Natural killer cell treated with Interleukin-12 subunit alpha and Interleukin-12 subunit beta and Interleukin-15 and Interleukin-18, amount 100 ng/mL, for 72 hours (primary cell): ENCODE measurements at regions not wholly inside any gene's neighbourhood (a gene's known extent, or its start where the extent isn't known, plus 50 kb on each side); places are given as distances from the start of the nearest gene placed in this dataset.
A peak's percentile ranks its signal among the peaks of the same experiment; 100 is the strongest.

Experiments used
- ATAC-seq, 2 donors: fragments of 150-1000 bp; cut with Tn5 transposase in 1 of 2; sonication (Bioruptor Pico), chemical (Tn5 transposase) in 1 of 2; 2 replicates each; pipeline ENCODE4 v1.10.0; 2021
- DNase-seq: peaks from one replicate; pipeline ENCODE4 v3.0.0; 2022; ENCODE audit warnings: low spot score
- H3K27ac Mint-ChIP-seq, 2 donors: 1 replicate in 1 of 2; 2 replicates in 1 of 2; pipeline ENCODE4 v1.8.0; 2022; ENCODE audit warnings: mixed read lengths in 2 of 2, mild to moderate bottlenecking in 1 of 2, moderate library complexity in 1 of 2
- H3K27me3 Mint-ChIP-seq, 2 donors: 1 replicate in 1 of 2; 2 replicates in 1 of 2; pipeline ENCODE4 v1.8.0; 2022; ENCODE audit warnings: mixed read lengths in 2 of 2
- H3K36me3 Mint-ChIP-seq: one replicate; pipeline ENCODE4 v1.8.0; 2022; ENCODE audit warnings: mixed read lengths
- H3K4me1 Mint-ChIP-seq, 2 donors: 1 replicate in 1 of 2; 2 replicates in 1 of 2; pipeline ENCODE4 v1.8.0; 2022; ENCODE audit warnings: low read depth in 2 of 2, mixed read lengths in 2 of 2, mild to moderate bottlenecking in 1 of 2
- H3K4me3 Mint-ChIP-seq: one replicate; pipeline ENCODE4 v1.8.0; 2022; ENCODE audit warnings: mixed read lengths
- H3K9me3 Mint-ChIP-seq: 2 replicates; pipeline ENCODE4 v1.8.0; 2022; ENCODE audit warnings: mixed read lengths

- no peak for ATAC-seq
- no peak for DNase-seq
- H3K4me1 Mint-ChIP-seq, result peaks cover 0 to 3% of the 10 kb centered on the region in 2 donors
- no peak overlapping the region for H3K27ac Mint-ChIP-seq
- no peaks in the 10 kb centered on the region for H3K27me3 Mint-ChIP-seq
- H3K36me3 Mint-ChIP-seq, result peaks cover 10% of the 10 kb centered on the region
- no peaks in the 10 kb centered on the region for H3K9me3 Mint-ChIP-seq
- H3K4me3 Mint-ChIP-seq, result no peak overlapping the region
These were observed 64.1 kb downstream of the SYNE3 start for GRCh38 chr14:95452176-95452892.

- Mint-ChIP-seq H3K36me3 (peaks cover 10% of the 10 kb centered on the region), H3K27me3 (no peaks in the 10 kb centered on the region), H3K4me3 (no peak overlapping the region), H3K4me1 (peaks cover 0 to 3% of the 10 kb centered on the region in 2 donors), H3K9me3 (no peaks in the 10 kb centered on the region), H3K27ac (peak overlapping the region in 1 of 2 donors; percentile 10)
- ATAC-seq (no peak), DNase-seq (no peak)
These were observed 67.3 kb downstream of the SYNE3 start for GRCh38 chr14:95449131-95449530.

DNA sequence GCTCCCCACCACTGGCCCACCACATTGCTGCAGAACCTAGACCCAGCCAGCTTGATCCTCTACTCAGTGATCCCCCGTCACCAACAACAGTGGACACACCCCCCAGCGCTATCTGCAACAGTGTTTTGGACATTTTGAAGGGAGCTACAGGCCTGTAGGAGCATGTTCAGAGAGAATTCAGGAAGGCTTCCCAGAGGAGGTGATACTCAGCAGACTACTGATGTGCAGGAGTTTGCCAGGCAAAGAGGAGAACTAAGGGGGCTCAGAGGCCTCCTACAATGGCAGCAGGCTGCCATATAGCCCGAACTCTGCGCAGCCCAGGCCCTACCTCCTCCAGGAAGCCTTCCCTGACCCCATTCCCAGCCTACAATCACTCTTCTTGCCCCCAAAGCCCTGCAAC is 70.0 kb downstream of the SYNE3 start:
- no peak overlapping the region for H3K27ac Mint-ChIP-seq
- H3K9me3 Mint-ChIP-seq, result no peaks in the 10 kb centered on the region
- no peak for ATAC-seq
- H3K4me1 Mint-ChIP-seq, result peaks cover 0 to 6% of the 10 kb centered on the region in 2 donors
- H3K27me3 Mint-ChIP-seq, result no peaks in the 10 kb centered on the region
- peaks cover 10% of the 10 kb centered on the region for H3K36me3 Mint-ChIP-seq
- H3K4me3 Mint-ChIP-seq, result no peak overlapping the region
- DNase-seq, result no peak

GRCh38 chr14:95445676-95446075 is 70.8 kb downstream of the SYNE3 start:
- no peak for DNase-seq
- Mint-ChIP-seq H3K4me3 (no peak overlapping the region), H3K27ac (no peak overlapping the region), H3K4me1 (peaks cover 0 to 6% of the 10 kb centered on the region in 2 donors), H3K9me3 (no peaks in the 10 kb centered on the region), H3K27me3 (no peaks in the 10 kb centered on the region), H3K36me3 (peaks cover 5% of the 10 kb centered on the region)
- ATAC-seq, result no peak

GRCh38 chr14:95445161-95445560 is 71.3 kb downstream of the SYNE3 start:
- H3K27ac Mint-ChIP-seq, result peak overlapping the region in 1 of 2 donors; percentile 60
- no peaks in the 10 kb centered on the region for H3K9me3 Mint-ChIP-seq

GRCh38 chr14:95444132-95445129 is 72.0 kb downstream of the SYNE3 start:
- Mint-ChIP-seq H3K27ac (peak overlapping the region in 1 of 2 donors; percentile 60), H3K27me3 (no peaks in the 10 kb centered on the region), H3K36me3 (peaks cover 5% of the 10 kb centered on the region)

More at GRCh38 chr14:95445161-95445560, 71.3 kb downstream of the SYNE3 start:
- no peak for ATAC-seq
- no peak overlapping the region for H3K4me3 Mint-ChIP-seq
- H3K36me3 Mint-ChIP-seq, result peaks cover 5% of the 10 kb centered on the region
- DNase-seq, result no peak
- H3K27me3 Mint-ChIP-seq, result no peaks in the 10 kb centered on the region
- peaks cover 0 to 6% of the 10 kb centered on the region in 2 donors for H3K4me1 Mint-ChIP-seq

GRCh38 chr14:95442633-95443021 is 73.8 kb downstream of the SYNE3 start:
- ATAC-seq (peak; percentile 80 to 88), DNase-seq (peak; percentile 83)
- H3K27ac Mint-ChIP-seq, result peak overlapping the region; percentile 29 to 79
- no peaks in the 10 kb centered on the region for H3K9me3 Mint-ChIP-seq
- H3K27me3 Mint-ChIP-seq, result no peaks in the 10 kb centered on the region
- no peaks in the 10 kb centered on the region for H3K36me3 Mint-ChIP-seq
- H3K4me1 Mint-ChIP-seq, result peaks cover 0 to 3% of the 10 kb centered on the region in 2 donors
- no peak overlapping the region for H3K4me3 Mint-ChIP-seq

More at GRCh38 chr14:95444132-95445129, 72.0 kb downstream of the SYNE3 start:
- H3K4me3 Mint-ChIP-seq, result no peak overlapping the region
- no peak for ATAC-seq
- H3K4me1 Mint-ChIP-seq, result peaks cover 0 to 6% of the 10 kb centered on the region in 2 donors
- no peak for DNase-seq
- H3K9me3 Mint-ChIP-seq, result no peaks in the 10 kb centered on the region

DNA sequence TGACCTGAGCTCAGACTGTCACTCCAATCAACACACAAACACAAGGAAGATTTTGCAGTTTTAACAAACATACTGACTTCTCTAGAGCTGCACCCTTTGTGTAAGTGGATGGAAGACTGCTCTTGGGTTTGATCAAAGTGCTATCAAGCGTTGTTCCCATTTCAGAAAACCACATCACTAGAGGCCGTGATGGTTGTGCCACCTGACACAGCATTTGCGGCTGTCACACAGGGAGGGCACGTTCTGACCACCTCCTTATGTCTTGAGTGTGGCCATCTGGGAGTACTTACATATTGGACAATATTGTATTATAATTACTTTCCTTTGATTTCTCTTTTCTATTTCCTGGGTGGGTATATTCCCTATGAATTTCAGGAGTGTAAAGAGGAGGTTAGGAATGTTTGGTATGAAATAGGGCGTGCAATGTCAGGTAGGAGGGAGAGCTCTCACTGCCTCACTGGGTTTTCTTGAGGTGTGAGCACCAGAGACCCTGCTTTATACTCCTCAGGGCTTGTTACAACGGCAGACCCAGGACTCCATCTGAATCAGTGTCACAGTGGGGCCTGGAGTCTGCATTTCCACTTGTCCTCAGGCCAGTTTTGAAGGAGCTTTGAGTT is 74.3 kb downstream of the SYNE3 start:
- peak in 1 of 2 donors; percentile 4 for ATAC-seq
- no peak overlapping the region for H3K4me3 Mint-ChIP-seq
- H3K4me1 Mint-ChIP-seq, result peaks cover 0 to 3% of the 10 kb centered on the region in 2 donors
- no peaks in the 10 kb centered on the region for H3K9me3 Mint-ChIP-seq
- H3K27me3 Mint-ChIP-seq, result no peaks in the 10 kb centered on the region
- peak overlapping the region in 1 of 2 donors; percentile 79 for H3K27ac Mint-ChIP-seq
- H3K36me3 Mint-ChIP-seq, result no peaks in the 10 kb centered on the region
- no peak for DNase-seq

DNA sequence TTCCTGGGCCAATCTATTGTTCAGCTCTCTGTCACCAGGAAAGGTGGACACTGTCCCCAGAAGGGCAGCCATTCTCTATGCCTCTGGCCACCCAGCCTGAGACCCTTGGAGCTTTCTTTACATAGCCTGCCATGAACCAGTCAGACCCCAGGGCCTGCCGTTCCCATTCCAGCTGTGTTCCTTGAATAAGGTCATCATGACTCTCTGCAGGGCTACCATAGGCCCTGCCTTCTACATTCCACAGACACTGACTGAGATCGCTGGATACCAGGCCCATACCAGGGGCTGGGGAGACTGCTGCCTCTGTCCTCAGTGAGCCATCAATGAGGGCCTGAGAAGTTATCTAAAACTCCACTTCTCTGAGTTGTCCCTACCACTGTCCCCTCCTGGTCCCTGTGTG is 75.5 kb downstream of the SYNE3 start:
- Mint-ChIP-seq H3K4me3 (no peak overlapping the region), H3K27me3 (no peaks in the 10 kb centered on the region), H3K9me3 (no peaks in the 10 kb centered on the region), H3K36me3 (no peaks in the 10 kb centered on the region), H3K4me1 (peaks cover 0 to 3% of the 10 kb centered on the region in 2 donors), H3K27ac (no peak overlapping the region)
- ATAC-seq, result no peak
- no peak for DNase-seq

GRCh38 chr14:95440496-95440895 is 76.0 kb downstream of the SYNE3 start:
- H3K27me3 Mint-ChIP-seq, result no peaks in the 10 kb centered on the region
- no peaks in the 10 kb centered on the region for H3K9me3 Mint-ChIP-seq
- no peak for ATAC-seq

DNA sequence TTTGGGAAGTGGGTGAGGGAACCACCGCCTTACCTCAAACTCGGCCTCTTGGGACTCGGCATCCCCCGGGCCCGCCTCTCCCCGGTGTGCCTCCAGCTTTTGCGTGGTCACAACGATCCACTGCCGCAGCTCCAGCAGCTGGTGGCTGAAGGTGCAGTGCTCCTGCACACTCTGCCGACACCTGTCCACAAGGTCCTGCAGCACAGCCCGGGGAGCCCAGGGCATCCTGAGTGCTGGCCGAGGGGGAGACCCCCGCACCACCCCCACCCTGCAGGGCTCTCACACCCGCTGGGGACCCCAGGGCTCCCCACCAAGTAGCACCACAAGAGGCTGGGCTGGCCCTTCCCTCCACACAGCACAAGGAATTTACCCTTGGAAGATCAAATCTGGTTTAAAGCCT is 76.6 kb downstream of the SYNE3 start:
- Mint-ChIP-seq H3K4me1 (peaks cover 0 to 3% of the 10 kb centered on the region in 2 donors), H3K27me3 (no peaks in the 10 kb centered on the region), H3K9me3 (no peaks in the 10 kb centered on the region), H3K4me3 (no peak overlapping the region), H3K36me3 (peaks cover 7% of the 10 kb centered on the region), H3K27ac (no peak overlapping the region)
- no peak for DNase-seq
- no peak for ATAC-seq

More at GRCh38 chr14:95440496-95440895, 76.0 kb downstream of the SYNE3 start:
- peaks cover 1% of the 10 kb centered on the region for H3K36me3 Mint-ChIP-seq
- H3K4me1 Mint-ChIP-seq, result peaks cover 0 to 3% of the 10 kb centered on the region in 2 donors
- H3K4me3 Mint-ChIP-seq, result no peak overlapping the region
- H3K27ac Mint-ChIP-seq, result no peak overlapping the region
- no peak for DNase-seq

- ATAC-seq (no peak), DNase-seq (no peak)
- Mint-ChIP-seq H3K4me3 (no peak overlapping the region), H3K4me1 (peaks cover 0 to 1% of the 10 kb centered on the region in 2 donors), H3K27me3 (no peaks in the 10 kb centered on the region), H3K27ac (no peak overlapping the region), H3K36me3 (peaks cover 7% of the 10 kb centered on the region), H3K9me3 (no peaks in the 10 kb centered on the region)
These were observed 78.7 kb downstream of the SYNE3 start for GRCh38 chr14:95437715-95438114.

- no peaks in the 10 kb centered on the region for H3K9me3 Mint-ChIP-seq
- H3K36me3 Mint-ChIP-seq, result peaks cover 7% of the 10 kb centered on the region
- DNase-seq (no peak), ATAC-seq (peak in 1 of 2 donors; percentile 18)
- H3K27me3 Mint-ChIP-seq, result no peaks in the 10 kb centered on the region
- no peaks in the 10 kb centered on the region for H3K4me1 Mint-ChIP-seq
- no peak overlapping the region for H3K4me3 Mint-ChIP-seq
- H3K27ac Mint-ChIP-seq, result no peak overlapping the region
These were observed 80.1 kb downstream of the SYNE3 start for GRCh38 chr14:95436354-95436753.
